Suprapubic skin (tissue), 4 donors: ENCODE measurements at regions not wholly inside any gene's neighbourhood (a gene's known extent, or its start where the extent isn't known, plus 50 kb on each side); places are given as distances from the start of the nearest gene placed in this dataset.

Experiments used
- EP300 ChIP-seq: sonication (generic); formaldehyde crosslinking; IDR thresholded peaks from one replicate; pipeline ENCODE4 v1.6.1; 2017; ENCODE audit warnings: antibody characterized with exemption
- POLR2A ChIP-seq, 2 donors: fragments of 450-650 bp; IDR thresholded peaks; one replicate each; pipeline ENCODE4 v1.6.1; 2017; ENCODE audit warnings: antibody characterized with exemption in 2 of 2, mild to moderate bottlenecking in 2 of 2, moderate library complexity in 2 of 2
- POLR2AphosphoS5 ChIP-seq, 3 donors: sonication (generic); formaldehyde crosslinking; IDR thresholded peaks; one replicate each; pipeline ENCODE4 v1.6.1; 2017; ENCODE audit warnings: antibody characterized with exemption in 3 of 3
- TF ChIP-seq, protein P1 (sequence below), 2 donors: fragments of 200-600 bp in 1 of 2; fragments of 450-650 bp in 1 of 2; sonication (generic) in 1 of 2; IDR thresholded peaks; one replicate each; pipeline ENCODE4 v1.5.1; 2016 to 2019; ENCODE audit warnings: antibody characterized with exemption in 2 of 2, mild to moderate bottlenecking in 1 of 2, moderate library complexity in 1 of 2

DNA sequence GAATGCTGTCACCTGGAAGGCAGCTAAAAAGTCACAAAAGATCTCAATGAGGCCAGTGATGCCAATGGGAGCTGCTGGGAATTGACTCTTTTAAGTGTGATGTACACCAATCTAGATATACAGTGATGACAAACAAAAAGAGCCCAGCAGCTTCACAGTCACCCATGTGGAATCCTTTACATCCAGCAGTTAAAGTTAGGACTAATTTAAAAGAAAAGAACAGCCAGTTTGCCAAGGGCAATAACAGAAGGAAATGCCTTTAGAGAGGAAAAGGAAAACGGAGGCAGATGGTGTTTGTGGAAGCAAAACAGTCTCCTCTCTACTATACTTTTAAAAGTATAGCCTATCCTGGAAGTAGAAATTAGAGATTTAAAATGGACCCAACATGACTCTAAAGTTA, 873.5 kb downstream of the EPHA7 start:
- TF ChIP-seq, protein P1, sequence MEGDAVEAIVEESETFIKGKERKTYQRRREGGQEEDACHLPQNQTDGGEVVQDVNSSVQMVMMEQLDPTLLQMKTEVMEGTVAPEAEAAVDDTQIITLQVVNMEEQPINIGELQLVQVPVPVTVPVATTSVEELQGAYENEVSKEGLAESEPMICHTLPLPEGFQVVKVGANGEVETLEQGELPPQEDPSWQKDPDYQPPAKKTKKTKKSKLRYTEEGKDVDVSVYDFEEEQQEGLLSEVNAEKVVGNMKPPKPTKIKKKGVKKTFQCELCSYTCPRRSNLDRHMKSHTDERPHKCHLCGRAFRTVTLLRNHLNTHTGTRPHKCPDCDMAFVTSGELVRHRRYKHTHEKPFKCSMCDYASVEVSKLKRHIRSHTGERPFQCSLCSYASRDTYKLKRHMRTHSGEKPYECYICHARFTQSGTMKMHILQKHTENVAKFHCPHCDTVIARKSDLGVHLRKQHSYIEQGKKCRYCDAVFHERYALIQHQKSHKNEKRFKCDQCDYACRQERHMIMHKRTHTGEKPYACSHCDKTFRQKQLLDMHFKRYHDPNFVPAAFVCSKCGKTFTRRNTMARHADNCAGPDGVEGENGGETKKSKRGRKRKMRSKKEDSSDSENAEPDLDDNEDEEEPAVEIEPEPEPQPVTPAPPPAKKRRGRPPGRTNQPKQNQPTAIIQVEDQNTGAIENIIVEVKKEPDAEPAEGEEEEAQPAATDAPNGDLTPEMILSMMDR (IDR thresholded peaks at IDR 0.05) = no peak
- TF ChIP-seq POLR2AphosphoS5 (IDR thresholded peaks at IDR 0.05) = no peak
- TF ChIP-seq POLR2A (IDR thresholded peaks at IDR 0.05) = no peak
- no peak for TF ChIP-seq EP300
